Neural cell (in vitro differentiated cells): ENCODE measurements at regions not wholly inside any gene's neighbourhood (a gene's known extent, or its start where the extent isn't known, plus 50 kb on each side); places are given as distances from the start of the nearest gene placed in this dataset.

Experiments
- CTCF ChIP-seq: fragments of 450-650 bp; IDR thresholded peaks from 2 replicates; pipeline ENCODE4 v1.5.1; 2014; ENCODE audit warnings: antibody characterized with exemption, mild to moderate bottlenecking, moderate library complexity; ENCODE audit not compliant: poor library complexity, severe bottlenecking
- EP300 ChIP-seq: fragments of 450-650 bp; conservative IDR thresholded peaks from 2 replicates; pipeline ENCODE4 v1.6.1; 2014; ENCODE audit warnings: antibody characterized with exemption, mild to moderate bottlenecking, moderate library complexity; ENCODE audit not compliant: poor library complexity, severe bottlenecking
- EZH2 ChIP-seq: fragments of 200-600, 300-800 bp; shearing (Covaris generic), sonication (generic); IDR thresholded peaks from 2 replicates; pipeline ENCODE4 v1.6.1; 2014; ENCODE audit warnings: antibody characterized with exemption, low read length, borderline replicate concordance, mild to moderate bottlenecking; ENCODE audit not compliant: insufficient read depth, poor library complexity, severe bottlenecking
- POLR2AphosphoS5 ChIP-seq: IDR thresholded peaks from 2 replicates; pipeline ENCODE4 v1.6.1; 2012
- RAD21 ChIP-seq: fragments of 450-650 bp; conservative IDR thresholded peaks from 2 replicates; pipeline ENCODE4 v1.6.1; 2014; ENCODE audit warnings: antibody characterized with exemption, mild to moderate bottlenecking, moderate library complexity
- TAF1 ChIP-seq: IDR thresholded peaks from 2 replicates; pipeline ENCODE4 v1.6.1; 2012; ENCODE audit warnings: low read depth

- TF ChIP-seq CTCF (no peak), RAD21 (no peak), EZH2 (no peak), EP300 (no peak), POLR2AphosphoS5 (no peak), TAF1 (no peak)
Observed at GRCh38 chr15:96264801-96265515, 65.5 kb upstream of the NR2F2 start.
